Eye (tissue), 1 donor: ENCODE measurements at regions not wholly inside any gene's neighbourhood (a gene's known extent, or its start where the extent isn't known, plus 50 kb on each side); places are given as distances from the start of the nearest gene placed in this dataset.
A peak's percentile ranks its signal among the peaks of the same experiment; 100 is the strongest.
"Not testable (repeated sequence)": the region's sequence is repeated elsewhere in the genome, so short reads cannot be mapped to it uniquely, and the experiment has no call there.

Source experiments
- DNase-seq: peaks from one replicate; pipeline ENCODE4 v3.0.0-alpha.2; 2015

DNA sequence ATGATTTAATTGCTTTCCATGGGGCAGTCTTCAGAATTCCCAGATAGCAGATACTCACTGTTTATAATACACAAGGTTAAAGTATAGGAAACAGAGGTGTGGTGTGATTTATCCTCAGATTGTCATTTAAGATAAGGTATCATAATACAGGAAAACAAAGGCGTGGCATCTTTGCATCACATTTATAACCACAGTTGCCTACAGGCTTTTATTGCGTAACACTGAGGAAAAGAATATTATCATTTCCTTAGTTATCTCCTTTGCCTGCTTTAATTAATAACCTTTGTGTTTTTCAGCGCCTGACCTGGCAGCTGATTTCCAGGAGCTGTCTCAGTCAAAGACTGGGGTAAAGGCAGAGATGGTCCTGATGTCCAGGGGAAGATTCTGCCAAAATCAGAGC is 68.8 kb downstream of the SSX7 start:
- DNase-seq, result no peak

DNA sequence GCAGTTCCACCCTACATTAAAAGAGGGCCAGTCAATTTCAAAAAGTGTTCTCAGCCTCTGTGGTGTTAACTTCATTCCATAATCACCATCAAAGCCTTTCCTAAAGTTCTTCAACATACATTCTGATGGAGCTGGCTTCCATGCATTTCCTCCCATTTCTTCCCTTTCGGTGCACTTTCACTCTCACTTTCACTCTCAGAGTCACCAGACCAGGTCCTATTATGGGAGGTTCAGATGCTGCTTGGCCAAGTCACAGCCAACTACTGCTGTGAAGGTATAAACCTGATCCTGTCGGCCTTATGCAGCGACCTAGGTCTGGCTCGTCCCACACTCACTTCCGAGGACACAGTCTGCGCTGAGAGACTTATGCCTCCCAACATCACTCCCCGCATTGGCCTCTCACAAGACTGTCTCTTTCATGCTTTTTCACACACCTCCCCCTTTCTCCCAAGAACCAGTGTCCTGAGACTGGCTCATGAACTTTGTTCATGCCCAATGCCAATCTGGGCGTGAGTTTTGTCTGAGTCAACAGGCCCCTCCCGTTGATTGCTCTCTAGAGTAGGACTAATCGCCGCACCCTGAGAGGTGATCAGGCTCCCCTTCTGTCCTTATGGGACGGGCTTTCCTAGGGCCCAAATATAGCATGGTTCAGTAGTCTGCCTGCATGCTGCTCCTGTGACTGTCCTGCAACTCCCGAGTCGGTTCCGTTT is 60.8 kb upstream of the XAGE1B start:
- no peak for DNase-seq

DNA sequence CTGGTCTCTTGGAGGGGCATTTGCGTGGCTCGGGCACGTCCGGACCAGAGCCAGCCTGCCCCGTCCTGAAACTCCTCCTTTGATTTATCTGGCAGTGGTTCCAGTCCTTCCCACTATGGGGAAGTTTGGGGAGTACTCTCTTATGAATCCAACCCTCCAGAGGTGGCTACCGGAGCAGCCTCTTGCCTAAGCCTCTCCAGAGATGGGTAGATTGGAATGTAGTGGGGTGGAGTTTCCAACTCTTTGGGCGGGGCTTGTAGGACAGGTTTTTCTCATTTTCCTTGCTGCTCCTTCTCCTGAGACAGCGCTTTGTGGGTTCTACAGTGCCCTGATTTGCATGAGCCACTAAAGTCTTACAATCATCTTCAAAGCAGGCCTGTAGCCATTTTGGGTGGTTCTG is 60.1 kb upstream of the XAGE1B start:
- no peak for DNase-seq

DNA sequence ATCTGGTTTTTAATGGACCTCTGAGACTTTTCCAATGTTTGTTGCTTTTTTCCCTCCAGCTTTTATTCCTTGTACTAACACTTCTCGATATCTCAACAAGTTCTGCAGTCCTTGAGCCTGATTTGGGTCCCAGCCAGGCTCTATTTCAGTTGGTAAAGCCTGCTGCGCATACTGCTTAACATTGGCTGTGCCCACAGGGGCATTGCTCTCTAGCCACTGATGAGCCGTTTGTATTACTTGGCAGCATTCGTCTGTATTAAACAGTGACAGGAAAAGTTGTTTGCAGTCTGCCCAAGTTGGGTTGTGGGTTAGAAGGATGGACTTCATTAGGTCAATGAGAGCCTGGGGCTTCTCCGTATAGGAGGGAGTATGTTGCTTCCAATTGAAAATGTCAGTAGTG is 59.6 kb upstream of the XAGE1B start:
- no peak for DNase-seq

DNA sequence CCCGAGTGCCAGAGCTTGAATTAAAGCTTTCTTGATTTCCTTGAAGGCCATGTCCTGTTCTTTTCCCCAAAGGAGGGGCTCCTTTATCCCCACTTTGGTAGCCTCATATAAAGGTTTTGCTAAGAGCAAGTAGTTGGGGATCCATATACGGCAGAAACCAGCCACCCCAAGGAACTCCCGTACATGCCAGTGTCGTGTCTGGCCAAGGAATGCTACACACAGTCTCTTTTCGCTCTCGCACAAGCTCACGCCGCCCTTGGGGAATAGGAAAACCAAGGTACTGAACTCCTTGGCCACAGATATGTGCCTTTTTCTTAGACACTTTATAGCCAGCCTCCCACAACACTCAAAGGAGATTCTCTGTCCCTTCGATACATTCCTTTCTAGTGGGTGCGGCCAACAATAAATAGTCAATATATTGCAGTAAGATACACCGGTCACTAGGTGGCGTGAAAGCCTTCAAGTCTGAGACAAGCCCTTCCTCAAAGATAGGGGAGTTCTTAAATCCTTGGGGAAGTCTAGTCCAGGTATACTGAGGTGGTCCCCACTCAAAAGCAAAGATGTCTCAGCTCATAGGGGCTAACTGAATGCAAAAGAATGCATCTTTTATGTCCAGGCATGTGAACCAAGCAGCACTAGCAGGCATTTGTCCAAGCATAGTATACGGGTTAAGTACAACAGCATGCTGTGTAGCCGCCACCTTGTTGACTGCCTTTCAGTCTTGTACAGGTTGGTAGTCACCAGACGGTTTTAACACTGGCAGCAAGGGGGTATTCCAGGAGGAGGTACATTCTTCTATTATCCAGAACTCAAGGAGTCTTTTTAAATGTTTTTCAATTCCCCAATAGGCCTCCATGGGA is 57.8 kb upstream of the XAGE1B start:
- DNase-seq, result peak; percentile 75

DNA sequence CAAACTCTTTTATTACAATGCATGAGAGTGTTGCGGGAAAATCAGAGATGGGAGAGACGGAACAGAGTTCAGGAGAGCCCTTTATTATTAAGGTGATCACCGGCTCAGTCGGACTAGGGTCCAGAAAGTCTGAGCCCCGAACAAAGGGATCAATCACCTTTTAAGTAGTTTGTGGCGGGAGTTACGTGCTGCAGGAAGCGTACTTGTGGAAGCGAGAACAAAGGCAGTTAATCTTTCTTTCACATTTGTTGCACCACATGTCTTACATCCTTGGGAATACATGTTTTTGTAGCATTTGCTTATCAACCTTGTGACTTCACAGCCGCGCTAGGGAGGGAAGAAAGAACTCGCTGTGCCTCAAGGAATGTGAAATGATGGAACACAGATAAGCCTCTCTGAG is 51.3 kb upstream of the XAGE1B start:
- DNase-seq, result not testable (repeated sequence)
